Amniotic epithelial cell (primary cell): ENCODE measurements at regions not wholly inside any gene's neighbourhood (a gene's known extent, or its start where the extent isn't known, plus 50 kb on each side); places are given as distances from the start of the nearest gene placed in this dataset.

Experiments used
- DNase-seq: peaks from one replicate; pipeline ENCODE4 v3.0.0-alpha.2; 2010; ENCODE audit warnings: low read depth

DNA sequence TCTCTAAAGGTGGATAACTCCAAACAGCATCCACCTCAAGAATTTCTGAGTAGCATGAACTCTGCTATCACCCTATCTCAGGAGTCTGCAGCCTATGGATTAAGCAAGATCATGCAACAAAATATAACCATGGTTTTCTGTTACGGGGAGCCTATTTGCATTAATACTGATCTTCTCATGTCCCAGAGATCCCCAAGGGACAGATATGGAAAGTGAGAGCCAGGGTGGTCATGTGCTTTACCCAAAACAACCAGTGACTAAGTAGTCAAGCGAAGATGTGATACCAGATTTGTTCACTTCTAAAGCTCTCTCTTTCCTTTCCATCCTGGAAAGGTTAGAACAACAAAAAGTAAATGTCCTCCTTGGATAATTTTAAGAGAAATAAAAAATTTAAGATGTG, 125.1 kb downstream of the PRRX1 start:
- no peak for DNase-seq

DNA sequence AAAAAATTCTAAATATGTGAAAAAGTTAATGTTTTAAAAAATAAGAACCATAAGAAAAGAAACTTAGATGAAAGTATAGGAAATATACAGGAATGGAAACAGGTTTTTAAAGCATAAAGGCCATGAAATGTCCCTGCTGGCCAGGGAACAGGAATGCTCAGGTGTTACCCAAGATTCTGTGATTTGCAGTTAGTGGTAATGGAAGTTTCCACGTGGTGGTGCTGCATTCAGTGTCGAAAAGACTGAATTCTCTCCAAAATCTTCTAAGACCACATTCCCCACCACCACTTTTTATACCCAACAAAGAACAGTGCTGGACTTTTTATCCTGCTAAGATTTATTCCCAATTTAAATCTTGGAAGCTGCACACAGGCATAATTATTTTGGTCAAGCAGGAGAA, 126.2 kb downstream of the PRRX1 start:
- DNase-seq: no peak

DNA sequence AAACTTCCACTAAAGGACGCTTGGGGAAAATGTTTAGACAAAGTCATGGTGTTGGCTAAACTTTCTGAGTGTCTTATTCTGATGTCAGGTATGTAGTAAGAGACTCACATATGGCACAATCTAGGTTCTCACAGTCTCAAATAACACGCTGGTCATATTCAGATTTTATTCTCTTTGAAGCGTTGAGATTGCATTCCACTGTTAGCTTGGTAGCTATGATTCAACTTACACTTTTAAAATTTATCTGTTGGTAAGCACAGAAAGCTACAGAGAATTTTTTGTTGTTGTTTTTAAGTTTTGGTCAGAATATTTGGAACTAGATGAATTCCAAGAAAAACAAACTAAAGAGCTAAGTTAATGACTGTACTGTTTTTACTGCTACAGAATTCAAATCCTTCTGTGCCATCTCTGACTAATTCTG, 126.7 kb downstream of the PRRX1 start:
- peak; percentile 7 for DNase-seq

DNA sequence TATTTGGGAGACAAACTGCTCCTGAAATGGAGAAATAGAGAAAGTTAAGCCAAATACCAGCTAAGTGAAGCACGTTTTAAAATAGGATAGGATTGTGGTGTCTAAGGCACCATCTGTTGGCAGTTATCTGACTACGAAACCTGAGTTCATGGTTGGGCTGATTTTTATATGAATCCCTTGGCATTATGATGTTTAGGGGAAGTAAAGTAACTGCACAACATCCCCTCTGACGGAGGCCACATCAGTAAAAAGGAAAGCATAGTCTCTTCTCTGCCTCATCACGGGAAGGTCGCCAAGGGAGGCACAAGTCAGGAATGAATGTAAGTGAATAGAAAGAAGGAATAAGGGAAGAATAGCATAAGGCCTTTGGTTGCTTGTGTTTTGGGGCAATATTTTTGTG, 128.0 kb downstream of the PRRX1 start:
- DNase-seq: no peak

DNA sequence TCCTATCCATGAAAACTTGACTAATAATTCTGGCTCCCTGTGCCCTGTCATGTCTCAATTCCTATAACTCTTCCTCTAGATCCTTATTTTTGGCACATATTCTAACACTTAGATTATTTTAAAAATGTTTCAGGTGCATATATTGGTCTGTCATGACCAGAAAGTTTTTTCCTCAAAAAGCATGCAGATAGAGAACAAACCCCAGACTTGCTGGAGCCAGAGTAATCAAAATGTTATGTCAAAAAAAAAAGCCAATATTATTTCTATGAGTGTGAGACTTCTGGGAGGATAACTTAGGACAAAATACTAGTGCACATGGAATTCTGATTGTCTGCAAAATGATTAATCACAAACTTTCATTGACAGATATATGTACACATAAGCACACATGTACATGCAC, 135.1 kb upstream of the MROH9 start:
- DNase-seq: no peak

DNA sequence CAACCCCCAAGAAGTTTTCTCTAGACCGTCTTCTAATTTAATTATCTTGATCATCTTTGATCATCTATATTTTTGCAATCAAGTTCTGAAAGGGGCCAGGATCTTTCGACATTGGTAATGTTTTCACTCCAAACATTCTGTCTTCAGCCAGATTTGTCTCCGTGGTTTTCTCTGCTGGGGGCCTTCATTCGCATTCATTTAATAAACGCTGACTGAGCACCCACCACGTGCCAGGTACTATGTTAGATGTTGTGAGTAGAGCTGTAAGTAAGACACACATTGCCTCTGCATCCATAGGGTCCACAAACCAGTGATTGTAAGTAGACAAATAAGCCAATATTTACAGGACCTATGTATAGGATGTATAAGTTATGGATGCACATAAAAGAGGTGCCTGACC, 134.5 kb upstream of the MROH9 start:
- DNase-seq: no peak

DNA sequence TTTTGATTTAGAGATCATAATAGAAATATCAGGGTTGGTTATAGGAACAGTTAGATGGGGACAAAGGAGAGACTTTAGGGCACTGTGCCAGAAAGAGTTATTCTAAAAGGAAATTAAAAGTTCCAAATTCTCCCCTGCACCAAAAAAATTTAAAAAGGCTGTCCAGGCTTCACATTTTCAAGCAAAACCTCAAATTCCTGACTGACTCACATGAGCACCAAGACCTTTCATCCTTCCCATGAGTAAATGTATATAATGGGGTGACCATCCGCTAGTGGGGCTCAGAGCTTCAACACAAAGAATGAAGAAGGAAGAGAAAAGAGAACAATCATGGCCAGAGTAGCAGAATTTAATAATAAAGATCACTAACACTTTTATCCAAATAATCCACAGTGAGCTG, 131.6 kb upstream of the MROH9 start:
- no peak for DNase-seq

DNA sequence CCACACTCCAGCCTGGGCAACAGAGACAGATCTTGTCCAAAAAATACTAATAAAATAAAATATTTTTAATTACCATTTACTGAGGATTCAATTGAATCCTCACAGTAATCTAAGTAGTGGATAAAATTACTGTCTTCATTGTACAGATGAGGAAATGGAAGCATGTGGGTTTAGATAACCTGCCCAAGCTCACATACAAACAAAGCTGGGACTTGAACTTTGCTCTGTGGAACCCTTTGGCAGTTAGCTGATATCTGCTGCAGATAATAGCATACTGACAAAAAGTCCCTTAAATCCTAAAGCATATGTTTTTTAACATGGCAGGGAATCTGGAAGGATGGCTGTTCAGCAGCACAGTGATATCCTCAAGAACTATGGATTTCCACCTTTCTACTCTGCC, 130.9 kb upstream of the MROH9 start:
- DNase-seq: no peak

DNA sequence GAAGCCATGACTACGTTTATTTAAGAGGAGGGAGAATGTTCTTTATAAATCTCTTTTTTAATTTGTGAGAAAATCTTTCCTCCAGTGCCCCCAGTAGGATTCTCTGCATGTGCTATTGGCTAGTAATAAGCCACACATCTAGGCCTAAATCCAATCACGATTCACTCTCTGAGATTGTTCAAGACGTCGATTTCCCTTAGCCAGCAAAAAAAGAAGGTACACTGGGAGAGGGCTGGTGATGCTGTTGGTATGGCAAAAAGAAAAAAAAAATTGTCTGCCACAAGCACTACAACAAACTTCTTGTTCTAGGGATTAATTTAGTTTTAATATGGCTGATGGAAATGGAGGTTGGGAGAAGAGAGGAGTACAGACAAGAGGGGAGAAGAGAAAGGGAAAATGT, 130.5 kb upstream of the MROH9 start:
- no peak for DNase-seq

DNA sequence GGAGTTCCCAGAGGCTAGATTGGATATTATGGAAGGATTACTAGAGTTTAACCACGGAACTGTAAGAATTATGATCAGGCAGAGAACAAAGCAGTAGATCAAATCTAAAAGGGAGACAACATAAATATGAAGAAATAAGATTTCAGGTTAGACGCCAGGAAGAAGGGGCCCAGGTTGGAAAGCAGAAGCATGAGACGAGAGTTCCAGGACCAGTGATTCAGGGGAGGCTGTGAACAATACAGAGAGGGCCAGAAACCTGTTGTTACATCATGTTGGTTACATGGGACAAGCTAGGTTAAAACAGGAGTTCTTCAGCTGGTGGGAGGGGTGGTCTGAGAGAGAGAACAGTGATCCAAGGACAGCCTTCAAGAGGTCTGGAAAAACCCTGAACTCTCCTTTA, 128.4 kb upstream of the MROH9 start:
- no peak for DNase-seq

DNA sequence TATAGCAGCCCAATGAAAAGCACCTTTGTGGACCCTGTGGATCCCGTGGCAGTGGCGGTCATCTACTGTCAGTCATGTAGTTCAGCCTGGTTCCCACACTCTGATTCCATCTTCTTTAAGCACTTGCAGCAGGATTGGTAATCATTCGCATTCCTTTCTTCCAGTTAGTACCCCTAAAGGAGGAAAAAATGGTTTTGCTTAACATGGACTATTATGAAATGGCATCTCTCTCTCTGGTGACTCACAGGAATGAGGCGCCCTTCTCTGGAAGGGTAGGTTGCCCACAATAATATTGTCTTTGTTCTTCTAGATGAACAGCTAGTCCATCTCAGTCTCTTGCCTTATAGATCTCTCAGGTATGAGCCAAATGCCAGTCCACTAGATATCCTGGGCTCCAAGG, 127.9 kb upstream of the MROH9 start:
- DNase-seq: peak; percentile 55

DNA sequence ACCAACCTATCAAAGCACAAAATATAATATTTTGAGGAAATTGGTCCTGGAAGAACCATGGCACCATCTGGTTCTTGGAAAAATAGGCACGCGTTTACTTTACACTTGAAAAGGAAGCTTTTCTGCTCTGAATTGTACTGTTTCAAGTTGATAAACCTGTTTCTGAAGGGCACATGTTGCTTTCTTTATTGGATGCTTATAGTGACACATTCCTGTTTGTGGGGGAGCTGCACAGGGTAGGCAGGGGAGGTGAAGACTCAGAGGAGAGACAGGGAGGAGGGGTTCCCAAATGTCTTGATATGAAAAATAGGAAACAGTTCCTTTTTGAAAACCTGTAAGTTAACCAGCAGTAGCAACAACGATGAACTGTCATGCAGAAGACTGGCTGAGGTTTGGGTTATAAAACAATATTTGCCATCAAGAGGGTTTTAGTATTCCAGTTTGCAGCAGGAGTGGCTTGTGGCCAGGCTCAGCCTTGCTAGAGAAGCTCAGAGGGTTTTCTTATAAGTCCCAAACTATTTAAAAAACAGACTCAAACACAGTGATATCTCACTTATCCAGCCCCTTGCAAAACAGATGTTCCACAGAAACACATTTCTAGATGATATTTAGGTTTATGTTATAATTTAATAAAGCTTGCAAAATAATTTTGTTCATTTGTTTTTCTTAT, 127.0 kb upstream of the MROH9 start:
- no peak for DNase-seq

DNA sequence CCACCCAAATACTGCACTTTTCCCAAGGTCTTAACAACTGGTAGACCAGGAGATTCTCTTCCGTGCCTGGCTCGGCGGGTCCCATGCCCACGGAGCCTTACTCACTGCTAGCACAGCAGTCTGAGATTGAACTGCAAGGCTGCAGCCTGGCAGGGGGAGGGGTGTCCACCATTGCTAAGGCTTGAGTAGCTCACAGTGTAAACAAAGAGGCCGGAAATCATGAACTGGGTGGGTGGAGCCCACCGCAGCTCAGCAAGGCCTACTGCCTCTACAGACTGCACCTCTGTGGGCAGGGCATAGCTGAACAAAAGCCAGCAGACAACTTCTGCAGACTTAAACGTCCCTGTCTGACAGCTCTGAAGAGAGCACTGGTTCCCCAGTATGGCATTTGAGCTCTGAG, 124.3 kb upstream of the MROH9 start:
- peak; percentile 16 for DNase-seq

DNA sequence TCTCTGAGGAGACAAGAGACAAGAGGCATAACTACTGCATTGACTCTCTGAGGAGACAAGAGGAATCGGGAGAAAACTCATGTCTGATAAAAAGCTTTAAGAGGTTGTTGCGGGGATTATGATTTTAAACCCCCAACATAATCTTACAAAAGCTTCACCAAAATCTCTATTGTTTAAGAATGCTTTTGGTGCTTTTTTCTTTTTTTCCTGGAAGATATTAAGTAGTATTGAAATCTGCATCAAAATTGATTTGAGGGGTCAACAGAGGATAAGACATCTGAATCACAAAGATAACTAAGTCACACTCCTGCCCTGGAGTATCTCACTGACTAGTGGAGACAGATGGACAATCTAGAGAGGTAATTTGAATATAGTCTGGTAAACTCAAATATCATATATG, 115.6 kb upstream of the MROH9 start:
- no peak for DNase-seq

DNA sequence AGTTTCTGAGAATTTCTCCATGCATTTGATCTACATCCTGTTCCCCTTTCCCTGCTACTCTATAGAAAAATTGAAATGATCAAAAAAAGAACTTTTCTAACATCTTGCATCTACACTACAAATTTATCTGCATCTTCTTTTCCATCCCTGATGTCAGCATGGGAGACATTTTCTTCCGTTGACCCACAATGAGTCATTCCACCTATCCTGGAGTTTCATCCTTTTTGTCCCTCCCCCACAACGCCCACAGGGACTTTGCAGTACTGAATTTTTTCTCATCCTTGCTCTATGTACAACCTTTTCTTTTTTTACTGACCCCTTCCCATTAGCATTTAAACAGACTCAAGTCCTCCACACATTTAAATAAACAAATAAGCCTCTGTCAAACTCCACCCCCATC, 112.2 kb upstream of the MROH9 start:
- peak; percentile 1 for DNase-seq

DNA sequence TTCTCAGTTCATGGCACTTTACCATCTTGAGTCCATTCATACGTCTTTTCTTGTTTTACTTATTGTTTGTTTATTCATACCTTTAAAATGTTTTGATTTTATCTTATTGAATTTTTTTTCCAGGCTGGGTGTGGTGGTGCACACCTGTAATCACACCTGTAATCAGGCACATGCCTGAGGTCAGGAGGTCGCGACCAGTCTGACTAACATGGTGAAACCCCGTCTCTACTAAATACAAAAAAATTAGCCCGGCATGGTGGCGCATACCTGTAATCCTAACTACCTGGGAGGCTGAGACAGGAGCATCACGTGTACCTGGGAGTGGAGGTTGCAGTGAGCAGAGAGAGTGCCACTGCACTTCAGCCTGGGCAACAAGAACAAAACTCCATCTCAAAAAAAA, 104.1 kb upstream of the MROH9 start:
- no peak for DNase-seq

DNA sequence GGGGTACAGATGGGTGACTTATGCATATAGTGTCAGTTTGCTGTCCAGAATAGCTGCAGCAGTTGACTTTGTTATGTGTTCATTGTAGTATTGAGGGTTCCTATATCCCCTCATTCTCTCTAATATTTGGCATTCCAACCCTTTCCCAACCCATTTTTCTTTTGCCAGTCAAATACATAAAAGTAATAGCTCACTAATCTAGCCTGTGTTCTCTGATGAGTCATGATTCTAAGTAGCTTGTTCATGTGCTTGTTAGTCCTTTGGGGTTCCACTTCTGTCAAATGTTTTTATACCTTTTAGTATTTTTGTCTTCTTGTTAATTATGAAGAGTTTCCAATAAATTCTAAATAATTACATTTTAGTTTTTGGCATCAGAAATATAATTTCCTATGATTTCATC, 99.2 kb upstream of the MROH9 start:
- peak; percentile 4 for DNase-seq

DNA sequence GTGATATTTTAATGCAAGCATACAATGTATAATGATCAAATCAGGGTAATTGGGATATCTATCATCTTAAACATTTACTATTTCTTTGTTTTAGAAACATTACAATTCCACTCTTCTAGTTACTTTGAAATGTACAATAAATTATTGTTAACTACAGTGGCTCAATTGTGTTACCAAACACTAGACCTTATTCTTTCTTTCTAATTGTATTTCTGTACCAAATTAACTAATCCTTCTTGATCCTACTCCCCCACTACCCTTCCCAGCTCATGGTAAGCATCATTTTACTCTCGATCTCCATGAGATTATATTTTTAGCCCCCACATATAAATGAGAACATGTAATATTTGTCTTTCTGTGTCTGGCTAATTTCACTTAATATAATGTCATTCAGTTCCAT, 95.0 kb upstream of the MROH9 start:
- no peak for DNase-seq

DNA sequence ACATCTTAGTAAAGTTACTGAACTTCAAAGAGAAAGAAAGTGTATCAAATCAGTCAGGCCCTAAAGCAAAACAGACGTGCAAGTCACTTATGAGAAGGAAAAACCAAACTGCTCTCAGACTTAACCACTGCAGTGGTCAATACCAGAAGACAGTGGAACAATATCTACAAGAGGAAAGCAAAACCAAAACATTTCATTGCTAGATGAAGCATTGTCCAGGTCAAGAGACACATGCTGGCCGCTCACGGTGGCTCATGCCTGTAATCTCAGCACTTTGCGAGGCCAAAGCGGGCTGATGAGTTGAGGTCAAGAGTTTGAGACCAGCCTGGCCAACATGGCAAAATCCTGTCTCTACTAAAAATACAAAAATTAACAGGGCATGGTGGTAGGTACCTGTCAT, 82.0 kb upstream of the MROH9 start:
- no peak for DNase-seq

DNA sequence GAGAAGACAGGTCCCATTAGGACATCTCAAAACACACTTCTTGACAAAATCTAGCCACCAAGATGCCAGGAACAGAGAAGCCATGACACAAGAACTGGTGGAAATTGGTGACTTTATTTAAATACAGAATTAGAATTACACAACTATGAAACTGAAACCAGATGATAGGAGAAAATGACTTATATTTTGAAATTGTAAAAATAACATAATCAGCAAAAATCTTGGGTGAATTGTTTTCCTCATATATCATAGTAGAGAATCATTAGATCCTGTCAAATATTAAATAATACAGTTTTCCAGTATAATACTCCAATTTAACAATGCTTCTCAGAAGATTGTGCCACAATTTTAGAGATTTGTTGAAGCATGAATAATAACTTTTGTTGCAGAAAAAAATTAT, 81.5 kb upstream of the MROH9 start:
- DNase-seq: no peak

DNA sequence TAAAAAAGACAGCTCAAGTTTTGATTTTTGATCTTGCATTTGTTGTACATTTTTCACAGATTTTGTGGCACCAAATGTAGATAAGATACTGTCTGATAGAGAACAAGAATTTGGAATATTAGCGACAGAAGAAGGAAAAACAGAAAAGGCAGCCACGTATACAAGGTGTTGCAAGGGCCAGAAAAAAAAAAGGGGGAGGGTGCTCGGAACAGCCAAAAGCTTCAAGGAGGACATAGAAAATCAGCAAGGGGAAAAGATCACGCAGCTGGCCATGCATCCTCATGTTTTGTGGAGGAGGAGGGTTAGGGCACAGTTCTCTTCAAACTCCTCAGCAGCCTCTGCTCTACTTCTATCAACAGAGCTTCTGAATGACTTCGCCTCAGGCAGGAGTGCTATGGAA, 80.7 kb upstream of the MROH9 start:
- no peak for DNase-seq

DNA sequence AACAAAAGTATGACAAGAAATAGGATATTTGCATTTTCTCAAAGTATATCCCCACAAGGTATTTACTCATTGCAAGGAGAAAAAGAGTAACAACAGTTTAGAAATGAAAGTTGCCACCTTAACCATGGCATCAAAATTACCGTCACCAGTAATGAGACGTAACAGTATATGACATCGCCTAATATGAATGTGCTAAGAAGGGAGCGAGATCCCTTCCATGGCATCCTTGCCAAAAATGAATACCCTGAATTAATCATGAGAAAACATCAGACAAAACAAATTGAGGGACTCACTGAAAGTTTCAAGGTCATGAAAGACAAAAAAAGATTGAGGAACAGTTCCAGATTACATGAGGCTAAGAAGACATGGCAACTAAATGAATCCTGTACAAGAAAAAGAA, 78.9 kb upstream of the MROH9 start:
- no peak for DNase-seq

DNA sequence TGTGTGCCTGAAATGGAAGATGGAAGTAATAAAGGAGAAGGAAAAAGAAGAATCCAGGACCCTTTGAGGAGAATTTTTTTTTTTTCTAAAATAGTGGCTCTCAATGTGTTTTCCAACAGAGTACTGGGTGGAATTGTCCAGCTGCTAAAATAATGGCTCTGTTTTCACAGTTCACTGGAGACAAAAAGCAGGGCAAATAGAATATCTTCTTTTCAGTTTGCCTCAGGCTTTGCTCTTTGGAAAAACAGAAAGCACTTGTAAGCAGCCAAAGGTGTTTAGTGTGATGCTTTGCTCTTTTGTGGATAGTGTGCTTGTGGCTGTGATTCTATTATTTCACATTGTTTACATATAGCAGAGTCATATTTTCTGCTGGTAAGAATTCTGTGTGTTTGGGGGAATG, 77.4 kb upstream of the MROH9 start:
- DNase-seq: no peak

DNA sequence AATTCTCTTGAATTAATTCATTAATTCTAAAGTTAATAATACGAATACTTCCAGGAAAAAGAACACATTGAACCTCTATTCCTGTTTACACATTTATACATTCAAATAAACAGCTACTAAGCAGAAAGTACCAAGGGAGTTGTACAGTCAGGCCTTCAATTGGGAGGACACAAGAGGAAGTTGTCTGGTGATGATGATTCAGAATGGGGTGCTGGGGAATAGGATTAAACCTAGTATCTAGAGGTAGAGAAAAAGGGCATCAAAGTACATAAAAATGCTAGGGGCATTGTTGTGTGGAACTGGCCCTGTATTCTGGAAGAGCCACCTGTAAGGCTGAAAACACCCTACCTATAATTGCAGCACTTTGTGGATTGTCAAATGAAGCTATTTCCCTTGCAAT, 71.7 kb upstream of the MROH9 start:
- no peak for DNase-seq

DNA sequence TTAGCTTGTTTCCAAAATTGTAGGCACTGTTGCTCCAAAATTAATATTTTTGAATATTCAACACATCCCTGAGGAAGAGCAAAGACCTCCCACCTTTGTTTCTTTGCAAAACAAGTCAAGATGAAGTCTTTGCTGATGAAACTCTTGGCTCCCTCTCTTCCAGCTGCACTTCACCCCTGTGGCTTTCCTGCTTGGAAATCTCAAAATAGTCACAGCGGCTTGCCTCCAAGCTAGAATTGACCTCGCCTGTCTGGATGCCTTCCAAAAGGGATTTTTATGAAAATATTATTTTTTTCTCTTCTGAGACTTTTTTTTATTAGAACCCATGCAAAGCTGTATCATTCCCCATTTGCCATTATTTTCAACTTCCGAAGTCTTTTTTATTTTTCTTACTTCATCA, 71.1 kb upstream of the MROH9 start:
- DNase-seq: no peak
